Nephron progenitor cell (in vitro differentiated cells): ENCODE measurements at regions not wholly inside any gene's neighbourhood (a gene's known extent, or its start where the extent isn't known, plus 50 kb on each side); places are given as distances from the start of the nearest gene placed in this dataset.

Experiments used
- DNase-seq: peaks from one replicate; pipeline ENCODE4 v3.0.0; 2021
- H3K27ac Mint-ChIP-seq: 2 replicates; pipeline ENCODE4 v1.8.0; 2021; ENCODE audit warnings: mild to moderate bottlenecking, moderate library complexity, mixed read lengths
- H3K27me3 Mint-ChIP-seq: 2 replicates; pipeline ENCODE4 v1.8.0; 2021; ENCODE audit warnings: mild to moderate bottlenecking, low read depth, mixed read lengths; ENCODE audit not compliant: poor library complexity
- H3K36me3 Mint-ChIP-seq: 2 replicates; pipeline ENCODE4 v1.8.0; 2021; ENCODE audit warnings: low read depth, mixed read lengths
- H3K4me1 Mint-ChIP-seq: 2 replicates; pipeline ENCODE4 v1.8.0; 2021; ENCODE audit warnings: mixed read lengths
- H3K4me3 Mint-ChIP-seq: 2 replicates; pipeline ENCODE4 v1.8.0; 2021; ENCODE audit warnings: mild to moderate bottlenecking, moderate library complexity, mixed read lengths
- H3K9me3 Mint-ChIP-seq: 2 replicates; pipeline ENCODE4 v1.8.0; 2021; ENCODE audit warnings: mild to moderate bottlenecking, moderate library complexity, mixed read lengths
- CTCF ChIP-seq: fragments of 200-600 bp; sonication (generic); IDR thresholded peaks from 2 replicates; pipeline ENCODE4 v1.5.0; 2021; ENCODE audit warnings: antibody characterized with exemption

- peaks cover 3% of the 10 kb centered on the region for H3K9me3 Mint-ChIP-seq
- peaks cover 3% of the 10 kb centered on the region for H3K27me3 Mint-ChIP-seq
- H3K4me1 Mint-ChIP-seq = no peaks in the 10 kb centered on the region
Observed at GRCh38 chr3:78076379-78076778, 1036.5 kb downstream of the ROBO2 start.

GRCh38 chr3:78077178-78077577 is 1037.3 kb downstream of the ROBO2 start:
- Mint-ChIP-seq H3K36me3 (no peaks in the 10 kb centered on the region), H3K27ac (no peak overlapping the region), H3K4me3 (no peak overlapping the region), H3K27me3 (peaks cover 3% of the 10 kb centered on the region), H3K9me3 (peaks cover 3% of the 10 kb centered on the region), H3K4me1 (no peaks in the 10 kb centered on the region)
- no peak for TF ChIP-seq CTCF
- DNase-seq = no peak

More at GRCh38 chr3:78076379-78076778, 1036.5 kb downstream of the ROBO2 start:
- Mint-ChIP-seq H3K36me3 (no peaks in the 10 kb centered on the region), H3K27ac (no peak overlapping the region), H3K4me3 (no peak overlapping the region)
- no peak for DNase-seq
- no peak for TF ChIP-seq CTCF

DNA sequence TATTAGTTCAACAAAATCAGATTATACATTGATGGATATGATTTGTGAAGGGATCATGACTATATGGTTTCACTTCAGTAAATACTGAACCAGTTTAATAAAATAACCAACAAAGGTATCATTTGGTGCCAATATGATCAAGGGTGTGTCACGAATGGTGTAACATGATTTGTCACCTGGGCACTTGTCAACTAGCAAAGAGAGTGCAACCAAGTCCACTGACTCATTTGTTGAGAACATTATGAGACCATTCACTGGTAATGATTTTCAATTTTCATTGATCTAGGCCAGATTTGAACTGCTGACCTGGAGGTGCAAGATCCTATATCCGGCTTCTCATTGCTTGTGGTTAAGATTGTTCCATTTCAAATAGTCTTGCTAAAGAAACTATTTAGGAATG is 1037.9 kb downstream of the ROBO2 start:
- Mint-ChIP-seq H3K9me3 (peaks cover 4% of the 10 kb centered on the region), H3K27me3 (peaks cover 3% of the 10 kb centered on the region), H3K4me1 (no peaks in the 10 kb centered on the region), H3K4me3 (no peak overlapping the region), H3K36me3 (no peaks in the 10 kb centered on the region), H3K27ac (no peak overlapping the region)
- DNase-seq = no peak
- no peak for TF ChIP-seq CTCF

GRCh38 chr3:78079514-78079913 is 1039.6 kb downstream of the ROBO2 start:
- TF ChIP-seq CTCF = no peak
- Mint-ChIP-seq H3K9me3 (peaks cover 3% of the 10 kb centered on the region), H3K4me3 (no peak overlapping the region), H3K4me1 (no peaks in the 10 kb centered on the region), H3K36me3 (no peaks in the 10 kb centered on the region), H3K27ac (peak overlapping the region; percentile 83), H3K27me3 (peaks cover 3% of the 10 kb centered on the region)
- no peak for DNase-seq

DNA sequence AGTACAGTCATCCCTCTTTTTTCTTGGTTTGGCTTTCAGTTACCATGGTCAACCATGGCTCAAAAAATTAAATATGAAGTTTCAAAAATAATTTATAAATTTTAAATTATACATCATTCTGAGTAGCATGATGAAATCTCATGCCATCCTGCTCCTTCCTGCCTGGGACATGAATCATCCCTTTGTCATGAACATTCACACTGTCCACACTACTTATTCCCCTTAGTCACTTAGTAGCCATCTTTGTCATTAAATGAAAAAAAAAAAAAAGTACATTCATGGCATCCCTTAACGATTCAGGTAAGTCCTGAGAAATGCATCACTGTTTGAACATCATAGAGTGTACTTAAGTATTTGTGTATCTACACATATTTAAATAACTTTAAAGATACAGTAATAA is 1046.3 kb downstream of the ROBO2 start:
- no peak for TF ChIP-seq CTCF
- peaks cover 2% of the 10 kb centered on the region for H3K27me3 Mint-ChIP-seq
- DNase-seq = no peak
- peaks cover 5% of the 10 kb centered on the region for H3K36me3 Mint-ChIP-seq
- no peak overlapping the region for H3K27ac Mint-ChIP-seq
- H3K4me3 Mint-ChIP-seq = no peak overlapping the region
- no peaks in the 10 kb centered on the region for H3K4me1 Mint-ChIP-seq
- H3K9me3 Mint-ChIP-seq = peaks cover 7% of the 10 kb centered on the region

GRCh38 chr3:78087134-78087533 is 1047.2 kb downstream of the ROBO2 start:
- H3K9me3 Mint-ChIP-seq = peaks cover 7% of the 10 kb centered on the region

More at GRCh38 chr3:78087134-78087533, 1047.2 kb downstream of the ROBO2 start:
- peaks cover 5% of the 10 kb centered on the region for H3K36me3 Mint-ChIP-seq
- no peaks in the 10 kb centered on the region for H3K27me3 Mint-ChIP-seq
- DNase-seq = no peak
- H3K4me3 Mint-ChIP-seq = no peak overlapping the region
- H3K27ac Mint-ChIP-seq = no peak overlapping the region
- no peak for TF ChIP-seq CTCF
- H3K4me1 Mint-ChIP-seq = no peaks in the 10 kb centered on the region
